IMR-90 (cell line): ENCODE measurements at regions not wholly inside any gene's neighbourhood (a gene's known extent, or its start where the extent isn't known, plus 50 kb on each side); places are given as distances from the start of the nearest gene placed in this dataset.

Experiments
- ATAC-seq: fragments of 200-7000 bp; cut with Tn5 transposase; 2 replicates; pipeline ENCODE4 v1.9.1; 2020; ENCODE audit warnings: low read depth, mild to moderate bottlenecking, moderate library complexity
- BruUV-seq: library from RNA; stranded (reverse); fragments of 400-500 nt; replicated peaks from 2 replicates; lab custom pipeline; 2021; lab: Mats Ljungman, UMichigan
- CTCF ChIA-PET: fragments of 300-600 bp; formaldehyde crosslinking; extraction: SDS; loops from one replicate; lab custom pipeline; 2021; ENCODE audit warnings: antibody characterized with exemption; lab: Yijun Ruan, JAX
- POLR2A ChIA-PET: fragments of 300-600 bp; sonication (Branson Sonifier 250); formaldehyde crosslinking; loops from one replicate; lab custom pipeline; 2022; ENCODE audit warnings: antibody characterized with exemption; ENCODE audit not compliant: unreplicated experiment; lab: Charles Lee
- DNase-seq: peaks from one replicate; pipeline ENCODE4 v3.0.0; 2013
- H2AFZ ChIP-seq: replicated peaks from 2 replicates; pipeline ENCODE3; 2013; ENCODE audit warnings: low read length, mild to moderate bottlenecking; ENCODE audit not compliant: poor library complexity
- H2AK5ac ChIP-seq: 2 replicates; pipeline ENCODE4 v1.6.1; 2013; ENCODE audit warnings: low read depth, low read length, inconsistent platforms
- H2AK9ac ChIP-seq: replicated peaks from 2 replicates; pipeline ENCODE3; 2013; ENCODE audit warnings: mild to moderate bottlenecking, low read depth, low read length, moderate library complexity; ENCODE audit not compliant: poor library complexity
- H2BK120ac ChIP-seq: 2 replicates; pipeline ENCODE4 v1.6.1; 2013; ENCODE audit warnings: low read depth, low read length, inconsistent platforms
- H2BK15ac ChIP-seq: 3 replicates; pipeline ENCODE4 v1.6.1; 2013; ENCODE audit warnings: low read depth, low read length, inconsistent platforms
- H2BK20ac ChIP-seq: 2 replicates; pipeline ENCODE4 v1.6.1; 2013; ENCODE audit warnings: low read depth, mild to moderate bottlenecking, inconsistent platforms, low read length, moderate library complexity
- H2BK5ac ChIP-seq: 2 replicates; pipeline ENCODE4 v1.6.1; 2013; ENCODE audit warnings: mild to moderate bottlenecking, low read depth, low read length, inconsistent platforms; ENCODE audit not compliant: poor library complexity, severe bottlenecking
- H3K14ac ChIP-seq: replicated peaks from 2 replicates; pipeline ENCODE4 v1.6.1; 2013; ENCODE audit warnings: low read depth, low read length, inconsistent platforms
- H3K18ac ChIP-seq: 2 replicates; pipeline ENCODE4 v1.6.1; 2013; ENCODE audit warnings: low read depth, low read length, control low read depth
- H3K23ac ChIP-seq: 2 replicates; pipeline ENCODE4 v1.6.1; 2013; ENCODE audit warnings: low read depth, low read length, inconsistent platforms
- H3K27ac ChIP-seq: 2 replicates; pipeline ENCODE4 v1.5.1; 2013; ENCODE audit warnings: mild to moderate bottlenecking, control low read depth, low read length; ENCODE audit not compliant: insufficient read depth
- H3K27me3 ChIP-seq: 2 replicates; pipeline ENCODE4 v1.6.1; 2013; ENCODE audit warnings: low read length; ENCODE audit not compliant: control insufficient read depth, insufficient read depth
- H3K36me3 ChIP-seq: 2 replicates; pipeline ENCODE4 v1.6.1; 2013; ENCODE audit warnings: low read length, mixed read lengths; ENCODE audit not compliant: control insufficient read depth, insufficient read depth
- H3K4ac ChIP-seq: 2 replicates; pipeline ENCODE4 v1.6.1; 2013; ENCODE audit warnings: low read depth, low read length, inconsistent platforms
- H3K4me1 ChIP-seq: 2 replicates; pipeline ENCODE4 v1.6.1; 2013; ENCODE audit warnings: low read length, mixed read lengths; ENCODE audit not compliant: control insufficient read depth, insufficient read depth
- H3K4me2 ChIP-seq: 2 replicates; pipeline ENCODE4 v1.6.1; 2013; ENCODE audit warnings: low read depth, mild to moderate bottlenecking, control low read depth, low read length, moderate library complexity
- H3K4me3 ChIP-seq: 2 replicates; pipeline ENCODE4 v1.5.1; 2013; ENCODE audit warnings: low read depth, mild to moderate bottlenecking, control low read depth, low read length, moderate library complexity; ENCODE audit not compliant: insufficient read depth
- H3K56ac ChIP-seq: 2 replicates; pipeline ENCODE4 v1.6.1; 2013; ENCODE audit warnings: low read length, inconsistent platforms; ENCODE audit not compliant: insufficient read depth; ENCODE audit errors: extremely low read depth
- H3K79me1 ChIP-seq, 2 experiments: 2 replicates each; pipeline ENCODE4 v1.6.1; 2013; ENCODE audit warnings: low read length in 2 of 2, inconsistent platforms in 1 of 2, low read depth in 1 of 2
- H3K9ac ChIP-seq: 2 replicates; pipeline ENCODE4 v1.6.1; 2013; ENCODE audit warnings: low read depth, low read length, control low read depth
- H3K9me1 ChIP-seq: 2 replicates; pipeline ENCODE4 v1.6.1; 2013; ENCODE audit warnings: low read length, inconsistent platforms; ENCODE audit not compliant: insufficient read depth
- H3K9me3 ChIP-seq: 2 replicates; pipeline ENCODE4 v1.6.1; 2013; ENCODE audit warnings: low read length; ENCODE audit not compliant: control insufficient read depth, insufficient read depth
- H4K20me1 ChIP-seq: 2 replicates; pipeline ENCODE4 v1.6.1; 2013; ENCODE audit warnings: low read length, inconsistent platforms; ENCODE audit not compliant: insufficient read depth
- H4K5ac ChIP-seq: 2 replicates; pipeline ENCODE4 v1.6.1; 2013; ENCODE audit warnings: mild to moderate bottlenecking, low read depth, low read length, control low read depth
- H4K8ac ChIP-seq, 2 experiments: 2 replicates each; pipeline ENCODE4 v1.6.1; 2013; ENCODE audit warnings: low read depth in 2 of 2, low read length in 2 of 2, control low read depth in 1 of 2, inconsistent platforms in 1 of 2
- H4K91ac ChIP-seq: 2 replicates; pipeline ENCODE4 v1.6.1; 2013; ENCODE audit warnings: low read depth, low read length, inconsistent platforms; ENCODE audit not compliant: insufficient read depth
- CEBPB ChIP-seq: IDR thresholded peaks from 2 replicates; pipeline ENCODE4 v1.6.1; 2012; ENCODE audit warnings: low read depth, low read length, improper control_type of control experiment
- FOS ChIP-seq: fragments of 150-350 bp; IDR thresholded peaks from 2 replicates; pipeline ENCODE4 v1.6.1; 2016; ENCODE audit warnings: low read depth, low read length
- MAFK ChIP-seq: IDR thresholded peaks from 2 replicates; pipeline ENCODE4 v1.6.1; 2012; ENCODE audit warnings: low read depth, low read length, improper control_type of control experiment
- MXI1 ChIP-seq: IDR thresholded peaks from 2 replicates; pipeline ENCODE4 v1.6.1; 2012; ENCODE audit warnings: low read depth, mild to moderate bottlenecking, low read length, moderate library complexity, borderline replicate concordance
- NFE2L2 ChIP-seq: fragments of 150-350 bp; IDR thresholded peaks from 2 replicates; pipeline ENCODE4 v1.6.1; 2016; ENCODE audit warnings: low read depth, mild to moderate bottlenecking, low read length
- POLR2A ChIP-seq: IDR thresholded peaks from 2 replicates; pipeline ENCODE4 v1.6.1; 2012; ENCODE audit warnings: mild to moderate bottlenecking, low read depth, low read length
- RAD21 ChIP-seq: IDR thresholded peaks from 2 replicates; pipeline ENCODE4 v1.6.1; 2012; ENCODE audit warnings: low read length, improper control_type of control experiment
- RFX5 ChIP-seq: IDR thresholded peaks from 2 replicates; pipeline ENCODE4 v1.8.0; 2012; ENCODE audit warnings: low read depth, mild to moderate bottlenecking, low read length, moderate library complexity
- WGBS, 2 experiments: methylation state at CpG; one replicate each; pipeline versions ENCODE4 v1.1.5 to v1.1.7; 2013; ENCODE audit warnings: missing lambda C conversion rate in 2 of 2; ENCODE audit not compliant: insufficient read length in 1 of 2; ENCODE audit errors: extremely low coverage in 2 of 2; 5-methylcytosine and 5-hydroxymethylcytosine counted together
- dilution Hi-C: fragments of 300-500 bp; cut with HindIII; formaldehyde crosslinking; loops from one replicate; pipeline ENCODE4 v1.14.3; 2018; ENCODE audit warnings: low sequenced_read_pairs; ENCODE audit not compliant: unreplicated experiment
- in situ Hi-C: fragments of 300-500 bp; cut with MboI; formaldehyde crosslinking; loops from 3 replicates; pipeline ENCODE4 v1.14.3; 2019; ENCODE audit warnings: low sequenced_read_pairs, inconsistent platforms, mixed read lengths
- intact Hi-C: fragments of 100-400 bp; cut with micrococcal nuclease; formaldehyde crosslinking; loops from 2 replicates; pipeline ENCODE4 v1.10.0; 2022
- TF ChIP-seq, protein P1 (sequence below): conservative IDR thresholded peaks from 2 replicates; pipeline ENCODE4 v1.5.1; 2012; ENCODE audit warnings: mild to moderate bottlenecking, low read depth, low read length, improper control_type of control experiment
- TF ChIP-seq, protein P2 (sequence below): fragments of 150-350 bp; IDR thresholded peaks from 2 replicates; pipeline ENCODE4 v1.6.1; 2017; ENCODE audit warnings: mild to moderate bottlenecking, antibody characterized with exemption, low read length, low read depth
- TF ChIP-seq, protein P3 (sequence below): fragments of 150-350 bp; IDR thresholded peaks from 2 replicates; pipeline ENCODE4 v1.6.1; 2016; ENCODE audit warnings: low read depth, mild to moderate bottlenecking, low read length, moderate library complexity, borderline replicate concordance

DNA sequence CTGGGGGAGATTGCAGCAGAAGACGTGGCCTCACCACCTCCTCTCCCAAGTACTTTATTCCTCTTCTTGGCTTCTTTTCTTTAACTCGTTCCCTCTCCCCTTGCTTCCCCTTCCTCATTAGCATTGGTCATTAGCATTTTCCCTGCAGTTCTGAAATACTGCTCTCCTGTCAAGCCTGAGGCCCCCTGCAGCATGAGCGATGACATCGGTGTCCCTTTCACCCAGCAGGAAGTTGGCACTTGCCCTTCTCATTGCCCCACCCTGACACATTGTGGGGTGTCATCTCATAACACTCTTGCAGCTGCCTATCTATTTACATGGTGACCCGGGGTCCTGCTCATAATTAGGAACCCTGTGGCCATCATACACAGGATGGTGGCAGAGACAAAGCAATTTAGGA lies 167.1 kb downstream of the ARRDC4 start:
- ChIA-PET CTCF (no interaction called here), POLR2A (no interaction called here)
- H3K79me1 ChIP-seq = no peaks in the 10 kb centered on the region
- no peak for ATAC-seq
- no peaks in the 10 kb centered on the region for H3K4me1 ChIP-seq
- peaks cover 31% of the 10 kb centered on the region for H3K9me3 ChIP-seq
- H3K18ac ChIP-seq = no peak overlapping the region
- no peak overlapping the region for H3K9ac ChIP-seq
- no peak overlapping the region for H2AFZ ChIP-seq
- H4K8ac ChIP-seq = no peak overlapping the region
- H2BK5ac ChIP-seq = no peak overlapping the region
- no peak overlapping the region for H4K5ac ChIP-seq
- no peaks in the 10 kb centered on the region for H3K36me3 ChIP-seq
- no peak overlapping the region for H2BK15ac ChIP-seq
- DNase-seq = no peak
- H2BK120ac ChIP-seq = no peak overlapping the region
- no peaks in the 10 kb centered on the region for H4K20me1 ChIP-seq
- no peak overlapping the region for H3K27ac ChIP-seq
- no peak overlapping the region for H3K4ac ChIP-seq
- no peaks in the 10 kb centered on the region for H3K9me1 ChIP-seq
- H2BK20ac ChIP-seq = no peak overlapping the region
- in situ Hi-C loops (no loop called here), intact Hi-C loops (no loop called here), dilution Hi-C loops (no loop called here)
- no peak overlapping the region for H4K91ac ChIP-seq
- TF ChIP-seq CEBPB (no peak), MAFK (no peak), RFX5 (no peak), RAD21 (no peak), FOS (no peak), POLR2A (no peak), MXI1 (no peak), NFE2L2 (no peak)
- TF ChIP-seq, protein P1, sequence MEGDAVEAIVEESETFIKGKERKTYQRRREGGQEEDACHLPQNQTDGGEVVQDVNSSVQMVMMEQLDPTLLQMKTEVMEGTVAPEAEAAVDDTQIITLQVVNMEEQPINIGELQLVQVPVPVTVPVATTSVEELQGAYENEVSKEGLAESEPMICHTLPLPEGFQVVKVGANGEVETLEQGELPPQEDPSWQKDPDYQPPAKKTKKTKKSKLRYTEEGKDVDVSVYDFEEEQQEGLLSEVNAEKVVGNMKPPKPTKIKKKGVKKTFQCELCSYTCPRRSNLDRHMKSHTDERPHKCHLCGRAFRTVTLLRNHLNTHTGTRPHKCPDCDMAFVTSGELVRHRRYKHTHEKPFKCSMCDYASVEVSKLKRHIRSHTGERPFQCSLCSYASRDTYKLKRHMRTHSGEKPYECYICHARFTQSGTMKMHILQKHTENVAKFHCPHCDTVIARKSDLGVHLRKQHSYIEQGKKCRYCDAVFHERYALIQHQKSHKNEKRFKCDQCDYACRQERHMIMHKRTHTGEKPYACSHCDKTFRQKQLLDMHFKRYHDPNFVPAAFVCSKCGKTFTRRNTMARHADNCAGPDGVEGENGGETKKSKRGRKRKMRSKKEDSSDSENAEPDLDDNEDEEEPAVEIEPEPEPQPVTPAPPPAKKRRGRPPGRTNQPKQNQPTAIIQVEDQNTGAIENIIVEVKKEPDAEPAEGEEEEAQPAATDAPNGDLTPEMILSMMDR = no peak
- TF ChIP-seq, protein P2, sequence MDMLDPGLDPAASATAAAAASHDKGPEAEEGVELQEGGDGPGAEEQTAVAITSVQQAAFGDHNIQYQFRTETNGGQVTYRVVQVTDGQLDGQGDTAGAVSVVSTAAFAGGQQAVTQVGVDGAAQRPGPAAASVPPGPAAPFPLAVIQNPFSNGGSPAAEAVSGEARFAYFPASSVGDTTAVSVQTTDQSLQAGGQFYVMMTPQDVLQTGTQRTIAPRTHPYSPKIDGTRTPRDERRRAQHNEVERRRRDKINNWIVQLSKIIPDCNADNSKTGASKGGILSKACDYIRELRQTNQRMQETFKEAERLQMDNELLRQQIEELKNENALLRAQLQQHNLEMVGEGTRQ = no peak
- TF ChIP-seq, protein P3, sequence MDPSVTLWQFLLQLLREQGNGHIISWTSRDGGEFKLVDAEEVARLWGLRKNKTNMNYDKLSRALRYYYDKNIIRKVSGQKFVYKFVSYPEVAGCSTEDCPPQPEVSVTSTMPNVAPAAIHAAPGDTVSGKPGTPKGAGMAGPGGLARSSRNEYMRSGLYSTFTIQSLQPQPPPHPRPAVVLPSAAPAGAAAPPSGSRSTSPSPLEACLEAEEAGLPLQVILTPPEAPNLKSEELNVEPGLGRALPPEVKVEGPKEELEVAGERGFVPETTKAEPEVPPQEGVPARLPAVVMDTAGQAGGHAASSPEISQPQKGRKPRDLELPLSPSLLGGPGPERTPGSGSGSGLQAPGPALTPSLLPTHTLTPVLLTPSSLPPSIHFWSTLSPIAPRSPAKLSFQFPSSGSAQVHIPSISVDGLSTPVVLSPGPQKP = no peak
- no peak overlapping the region for H3K4me2 ChIP-seq
- H3K23ac ChIP-seq = no peak overlapping the region
- 20% methylated on average over 1 of the region's 5 CpGs; no CpG with 5 or more reads in 1 of the 2 experiments for WGBS, 2 experiments
- H3K4me3 ChIP-seq = no peak overlapping the region
- no peak overlapping the region for H3K14ac ChIP-seq
- no peak overlapping the region for H2AK9ac ChIP-seq
- no peaks in the 10 kb centered on the region for H3K27me3 ChIP-seq
- no peak overlapping the region for H3K56ac ChIP-seq
- BruUV-seq = no TSS peak
- H2AK5ac ChIP-seq = no peak overlapping the region
